ENCODE measurements at regions not wholly inside any gene's neighbourhood (a gene's known extent, or its start where the extent isn't known, plus 50 kb on each side); places are given as distances from the start of the nearest gene placed in this dataset.
A peak's percentile ranks its signal among the peaks of the same experiment; 100 is the strongest.

GRCh38 chr12:85708775-85709174 lies 127.4 kb downstream of the RASSF9 start:
- in situ Hi-C loops (cut with HindIII; ENCODE audit: low sequenced_read_pairs), result no loop called here
- no peak for DNase-seq (ENCODE audit: low read depth)
- no peak overlapping the region for H3K4me3 ChIP-seq (ENCODE audit: low read depth, low read length)
- no peak for TF ChIP-seq CTCF (IDR thresholded peaks at IDR 0.05; ENCODE audit: low read depth, low read length, missing control alignments)

GRCh38 chr12:85711735-85712390 lies 124.3 kb downstream of the RASSF9 start:
- in situ Hi-C loops (cut with HindIII; ENCODE audit: low sequenced_read_pairs), result no loop called here
- TF ChIP-seq CTCF (IDR thresholded peaks at IDR 0.05; ENCODE audit: low read depth, low read length, missing control alignments), result no peak
- DNase-seq (ENCODE audit: low read depth), result no peak
- H3K4me3 ChIP-seq (ENCODE audit: low read depth, low read length), result no peak overlapping the region

GRCh38 chr12:85713373-85713772 lies 122.8 kb downstream of the RASSF9 start:
- DNase-seq (ENCODE audit: low read depth), result no peak
- no peak overlapping the region for H3K4me3 ChIP-seq (ENCODE audit: low read depth, low read length)
- in situ Hi-C loops (cut with HindIII; ENCODE audit: low sequenced_read_pairs), result no loop called here
- no peak for TF ChIP-seq CTCF (IDR thresholded peaks at IDR 0.05; ENCODE audit: low read depth, low read length, missing control alignments)

- TF ChIP-seq CTCF (IDR thresholded peaks at IDR 0.05; ENCODE audit: low read depth, low read length, missing control alignments), result no peak
- no peak overlapping the region for H3K4me3 ChIP-seq (ENCODE audit: low read depth, low read length)
- no peak for DNase-seq (ENCODE audit: low read depth)
- in situ Hi-C loops (cut with HindIII; ENCODE audit: low sequenced_read_pairs), result no loop called here
Observed at GRCh38 chr12:85714425-85714824, 121.8 kb downstream of the RASSF9 start.

- no peak for DNase-seq (ENCODE audit: low read depth)
- H3K4me3 ChIP-seq (ENCODE audit: low read depth, low read length), result no peak overlapping the region
- no peak for TF ChIP-seq CTCF (IDR thresholded peaks at IDR 0.05; ENCODE audit: low read depth, low read length, missing control alignments)
- in situ Hi-C loops (cut with HindIII; ENCODE audit: low sequenced_read_pairs), result no loop called here
Observed at GRCh38 chr12:85720308-85721033, 115.7 kb downstream of the RASSF9 start.

GRCh38 chr12:85725991-85726390 lies 110.2 kb downstream of the RASSF9 start:
- TF ChIP-seq CTCF (IDR thresholded peaks at IDR 0.05; ENCODE audit: low read depth, low read length, missing control alignments), result peak; percentile 12
- H3K4me3 ChIP-seq (ENCODE audit: low read depth, low read length), result no peak overlapping the region
- DNase-seq (ENCODE audit: low read depth), result no peak
- in situ Hi-C loops (cut with HindIII; ENCODE audit: low sequenced_read_pairs), result no loop called here
